CD4-positive, alpha-beta T cell treated with Interleukin-6 at 100 ng/mL for 8 hours (primary cell): ENCODE measurements at regions not wholly inside any gene's neighbourhood (a gene's known extent, or its start where the extent isn't known, plus 50 kb on each side); places are given as distances from the start of the nearest gene placed in this dataset.

Source experiments
- DNase-seq: peaks from one replicate; pipeline ENCODE4 v3.0.0-alpha.2; 2020; ENCODE audit warnings: mixed read lengths, low spot score

DNA sequence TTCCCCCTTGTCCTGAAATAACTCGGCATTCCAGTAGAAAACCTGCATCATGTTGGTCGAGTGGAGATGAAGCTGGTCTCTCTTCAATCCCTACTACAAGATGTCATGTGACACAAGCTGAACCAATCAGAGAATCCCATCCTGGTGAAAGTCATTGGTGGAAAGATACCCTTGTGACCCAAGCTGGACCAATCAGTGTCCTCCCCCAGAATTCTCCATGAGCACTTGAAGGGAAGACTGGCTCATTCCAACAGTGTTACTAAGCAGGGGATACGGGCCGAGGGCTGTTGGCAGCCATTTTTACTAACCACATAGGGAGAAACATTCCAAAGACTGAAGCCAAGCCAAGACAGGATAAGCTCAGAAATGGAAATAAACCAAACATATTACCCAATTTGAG, 298.3 kb downstream of the ICOS start:
- no peak for DNase-seq

DNA sequence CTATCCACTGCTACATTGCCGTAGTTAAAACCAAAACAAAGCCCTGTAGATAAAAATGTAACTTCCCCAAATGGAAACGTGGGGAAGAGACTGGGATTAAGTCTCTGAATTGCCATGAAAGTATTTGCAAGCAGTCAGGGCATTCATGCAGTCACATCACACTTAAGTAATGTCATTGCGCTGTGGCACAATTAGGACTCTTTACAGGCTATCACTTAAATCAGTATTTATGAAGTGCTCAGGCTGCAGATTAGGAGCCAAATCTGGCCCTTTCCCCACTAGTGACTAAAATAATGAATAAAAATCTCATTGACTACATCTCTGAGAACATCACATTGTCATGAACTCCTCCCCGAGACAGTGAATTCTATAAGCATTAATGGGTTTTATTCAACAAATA, 300.9 kb downstream of the ICOS start:
- DNase-seq = no peak

DNA sequence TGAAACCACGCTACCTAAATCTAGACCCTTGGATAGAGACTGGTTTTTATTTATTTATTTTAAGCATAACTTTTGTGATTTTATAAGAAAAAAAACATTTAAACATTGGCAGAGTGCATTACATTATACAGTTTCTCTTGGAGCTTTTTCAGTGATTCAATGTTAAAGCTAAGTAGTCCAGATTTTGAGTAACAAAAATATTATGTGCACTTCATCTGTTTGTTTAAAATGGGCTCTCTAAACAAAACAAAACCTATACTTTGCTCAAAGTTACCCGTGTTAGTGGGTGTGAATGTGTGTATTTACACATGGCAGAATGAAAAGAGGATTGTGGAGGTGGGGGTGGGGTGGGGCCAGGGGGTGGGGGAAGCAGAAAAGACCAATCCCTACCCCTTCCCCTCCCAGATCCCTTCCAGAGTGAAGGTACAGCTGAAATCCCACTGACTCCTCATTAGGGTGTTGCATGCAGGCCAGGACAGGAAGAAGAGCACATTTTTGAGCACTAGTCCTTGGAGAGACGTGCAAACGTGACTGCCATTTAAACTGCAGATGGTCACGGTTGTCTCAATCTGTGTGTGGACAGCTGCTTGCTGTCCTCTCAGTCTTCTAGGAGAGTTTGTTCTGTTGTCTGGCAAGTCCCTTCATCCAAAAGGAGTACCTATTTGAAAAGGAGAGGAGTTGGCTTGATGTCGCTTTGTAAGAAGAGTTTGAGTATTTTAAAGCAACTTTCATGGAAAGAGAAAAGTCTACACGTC, 303.0 kb downstream of the ICOS start:
- no peak for DNase-seq

DNA sequence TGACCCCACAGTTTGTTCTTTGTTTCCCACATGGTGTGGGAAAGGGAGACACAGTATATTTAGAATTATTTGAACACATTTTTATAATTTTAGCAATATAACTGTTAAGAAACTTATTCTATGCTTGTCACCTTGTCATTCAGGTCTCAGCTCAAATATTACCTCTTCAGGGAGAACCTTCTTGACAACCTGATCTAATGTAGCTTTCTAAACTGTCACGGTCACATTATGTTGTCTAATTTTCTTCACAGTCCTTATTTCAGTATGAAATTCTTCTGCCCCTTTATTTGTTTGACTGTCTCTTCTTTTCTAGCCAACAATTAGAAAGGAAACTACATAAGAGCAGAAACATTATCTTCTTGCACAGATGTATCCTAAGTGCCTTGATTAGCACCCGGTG, 304.3 kb upstream of the PARD3B start:
- no peak for DNase-seq

DNA sequence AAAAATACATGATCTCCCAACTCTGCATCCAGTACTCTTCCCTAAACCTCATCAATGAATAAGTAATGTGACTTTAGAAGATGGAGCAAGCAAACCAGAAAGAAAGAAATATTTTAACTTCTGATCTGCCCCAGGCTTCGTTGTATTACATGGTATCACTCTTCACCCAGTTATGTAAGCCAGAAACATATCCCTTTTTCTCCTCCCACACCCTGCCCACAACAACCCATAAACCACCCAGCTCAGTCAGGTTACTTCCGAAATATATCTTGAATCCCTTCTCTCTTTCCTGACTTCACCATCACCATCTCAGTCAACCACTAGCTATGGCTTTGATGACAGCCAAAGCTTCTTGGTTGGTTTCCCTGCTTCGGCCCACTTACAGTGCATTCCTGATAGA, 295.8 kb upstream of the PARD3B start:
- no peak for DNase-seq

DNA sequence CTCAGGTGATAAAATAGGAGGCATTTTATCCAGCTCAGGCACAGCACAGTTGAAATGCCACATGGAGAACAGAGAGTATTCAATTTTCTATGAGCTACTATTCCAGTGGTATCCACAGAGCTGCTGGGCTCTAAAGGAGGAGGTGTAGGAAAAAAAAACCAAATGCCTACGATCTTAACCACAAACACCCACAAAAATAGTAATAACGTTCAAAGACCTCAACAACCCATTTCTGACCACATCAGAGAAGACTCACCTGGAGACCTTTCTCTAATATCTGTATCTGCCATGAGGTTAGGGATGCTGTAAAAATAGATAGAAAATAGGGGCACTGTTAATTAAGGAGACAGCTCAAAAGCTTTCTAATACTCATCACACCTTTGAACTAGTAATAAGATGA, 294.6 kb upstream of the PARD3B start:
- DNase-seq = no peak

DNA sequence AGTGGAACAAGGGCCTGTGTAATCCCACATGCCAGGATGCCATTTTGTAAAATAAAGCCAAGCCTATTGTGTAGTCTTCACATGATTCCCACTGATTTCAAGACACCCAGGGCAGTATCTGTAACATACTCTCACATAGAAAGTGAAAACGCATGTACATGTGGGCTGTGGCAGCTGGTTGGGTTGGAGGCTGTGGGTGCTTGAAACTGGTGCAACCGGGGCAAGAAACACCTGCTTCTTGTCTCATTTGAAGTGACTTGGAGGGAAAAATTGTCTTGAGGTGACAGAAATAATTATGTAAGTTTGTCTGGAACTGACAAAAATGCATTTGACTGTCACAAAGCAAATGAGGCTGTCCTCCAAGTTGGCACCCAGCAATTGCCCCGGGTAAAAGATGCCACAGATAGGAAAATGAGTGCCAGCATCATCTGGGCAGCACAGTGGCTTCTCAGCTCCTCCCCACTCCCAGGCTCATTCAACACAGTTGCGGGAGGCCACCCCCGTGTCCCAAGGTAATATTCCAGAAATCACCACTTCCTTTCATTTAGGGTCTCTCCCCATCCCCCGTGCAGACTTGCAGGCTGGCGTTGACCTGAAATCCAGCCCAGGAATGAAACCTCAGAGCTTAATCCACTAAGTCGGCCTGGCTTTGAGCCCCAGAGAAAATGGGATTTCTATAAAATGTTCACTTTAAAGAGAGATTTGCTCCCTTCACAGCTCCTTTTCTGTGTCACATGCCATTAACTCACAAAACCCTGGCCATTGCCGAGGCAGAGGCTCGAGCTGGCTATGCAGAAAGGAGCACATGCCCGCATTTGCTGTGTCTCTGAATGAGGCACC, 293.9 kb upstream of the PARD3B start:
- DNase-seq = no peak

DNA sequence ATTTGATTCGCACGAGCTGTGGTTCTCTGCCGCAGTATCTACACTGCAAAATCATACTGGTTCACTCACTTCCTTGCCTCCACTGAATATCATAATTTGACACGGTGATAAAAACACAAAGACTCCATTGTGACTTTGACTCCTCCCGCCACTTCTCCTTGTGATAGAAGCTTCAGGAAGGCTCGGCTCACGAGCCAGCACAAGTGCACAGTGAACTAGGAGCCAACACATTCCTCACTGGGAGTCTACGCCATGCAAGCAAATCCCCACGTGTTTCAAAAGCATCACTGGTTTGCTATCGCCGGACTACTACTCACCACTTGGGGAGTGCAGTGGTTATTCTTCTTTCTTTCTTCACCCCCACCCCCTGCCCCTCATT, 293.3 kb upstream of the PARD3B start:
- DNase-seq = no peak

DNA sequence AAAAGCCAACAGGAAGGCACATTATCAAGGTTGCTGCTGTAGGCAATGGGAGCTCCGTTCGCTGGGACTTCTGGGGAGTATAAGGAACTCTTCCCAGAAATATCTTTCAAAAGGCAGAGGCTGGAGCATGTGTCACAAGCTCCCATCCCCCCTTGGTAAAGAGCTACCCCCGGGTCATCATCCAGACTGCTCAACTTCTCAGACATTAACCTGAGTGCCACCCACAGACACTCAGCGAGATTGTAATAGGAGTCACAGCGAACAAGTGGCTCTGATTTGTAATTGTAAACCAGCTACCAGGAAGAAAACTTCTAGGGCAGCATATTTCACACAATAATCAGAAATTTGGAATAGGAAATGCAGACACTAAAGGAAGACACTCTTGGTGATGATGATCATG, 290.2 kb upstream of the PARD3B start:
- no peak for DNase-seq

DNA sequence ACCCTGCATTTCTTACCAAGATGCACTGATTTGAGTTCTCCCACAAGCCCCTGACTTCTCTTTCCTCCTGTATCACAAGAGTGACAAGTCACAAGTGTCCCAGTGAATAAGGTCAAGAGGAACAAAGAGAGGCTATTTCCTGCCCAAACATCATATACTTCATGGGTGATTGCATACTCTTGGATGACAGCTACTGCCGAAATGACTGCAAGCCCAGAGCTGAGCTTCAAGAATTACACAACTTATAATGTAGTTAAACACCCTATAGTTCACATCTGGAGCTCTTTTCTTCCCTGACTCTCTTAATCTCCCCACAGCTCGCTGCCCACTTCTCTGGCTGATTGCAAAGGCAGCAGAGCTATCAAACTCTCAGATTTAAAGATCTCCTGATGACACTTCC, 289.7 kb upstream of the PARD3B start:
- DNase-seq = no peak

DNA sequence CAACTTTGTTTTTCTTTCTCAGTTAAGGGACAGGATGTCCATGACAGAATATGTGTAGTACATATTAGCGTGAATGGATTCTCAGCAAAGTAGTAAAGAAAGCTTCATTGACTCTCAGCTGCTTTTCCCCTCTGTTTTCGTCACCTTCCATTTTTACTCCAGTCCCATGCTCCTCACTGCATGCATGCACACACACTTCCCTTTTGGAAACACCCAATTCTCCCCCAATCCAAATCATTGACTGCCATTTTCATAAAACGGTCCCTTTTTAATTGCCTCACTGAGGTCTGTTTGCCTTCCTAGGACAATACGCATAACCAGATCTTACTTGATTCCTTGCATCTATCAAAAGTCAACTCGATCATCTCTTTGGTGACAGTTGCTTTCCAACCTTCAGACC, 287.5 kb upstream of the PARD3B start:
- DNase-seq = no peak

DNA sequence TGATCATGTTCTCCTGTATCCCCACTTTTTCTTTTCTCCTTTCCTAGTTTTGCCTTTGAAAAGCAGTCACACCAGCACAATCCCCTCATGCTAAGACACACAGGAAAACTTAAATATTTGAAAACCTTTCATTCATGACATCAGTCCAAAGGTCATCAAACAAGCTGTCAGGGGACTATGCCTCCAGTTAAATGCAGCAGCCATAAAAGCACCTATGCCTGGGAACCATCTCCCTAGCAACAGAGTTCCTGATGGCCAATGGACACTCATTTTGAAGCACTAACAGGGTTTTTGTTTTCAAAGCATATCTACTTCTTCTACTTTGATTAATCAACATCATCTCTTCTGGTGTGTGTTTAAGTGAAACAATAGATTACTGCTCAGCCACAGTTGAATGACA, 286.4 kb upstream of the PARD3B start:
- no peak for DNase-seq

DNA sequence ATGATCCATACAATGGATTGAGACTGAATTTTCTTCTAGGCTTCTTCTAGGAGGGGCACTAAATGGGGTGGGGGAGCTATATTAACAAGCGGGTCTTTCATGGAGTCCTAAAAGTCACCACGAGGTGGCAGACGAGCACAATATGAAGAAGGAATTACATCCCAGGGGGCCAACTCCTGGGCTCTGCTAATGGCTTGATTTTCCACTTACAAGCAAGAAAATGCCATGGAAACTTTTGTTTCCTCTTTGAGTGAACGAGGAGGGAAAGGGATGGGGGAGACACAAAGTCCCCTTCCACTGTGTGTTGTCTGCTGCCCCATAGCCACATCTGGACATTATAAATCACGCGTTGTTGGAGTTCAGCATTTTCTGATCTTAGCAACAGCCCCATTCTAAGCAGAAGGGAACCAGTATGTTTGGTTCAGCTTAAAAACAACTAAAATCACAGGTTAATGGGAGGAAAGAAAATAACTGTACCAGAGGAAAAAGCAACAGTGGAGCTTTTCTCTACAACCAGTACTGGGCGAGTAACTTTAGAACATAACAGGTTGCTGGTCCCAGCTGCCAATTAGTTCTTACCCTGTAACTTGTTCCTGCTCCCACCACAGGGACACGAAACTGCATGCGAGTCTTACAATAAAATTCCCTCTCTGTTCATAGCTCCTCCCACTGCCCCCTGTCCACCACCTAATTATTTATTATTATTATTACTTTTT, 285.0 kb upstream of the PARD3B start:
- DNase-seq = peak; percentile 3

DNA sequence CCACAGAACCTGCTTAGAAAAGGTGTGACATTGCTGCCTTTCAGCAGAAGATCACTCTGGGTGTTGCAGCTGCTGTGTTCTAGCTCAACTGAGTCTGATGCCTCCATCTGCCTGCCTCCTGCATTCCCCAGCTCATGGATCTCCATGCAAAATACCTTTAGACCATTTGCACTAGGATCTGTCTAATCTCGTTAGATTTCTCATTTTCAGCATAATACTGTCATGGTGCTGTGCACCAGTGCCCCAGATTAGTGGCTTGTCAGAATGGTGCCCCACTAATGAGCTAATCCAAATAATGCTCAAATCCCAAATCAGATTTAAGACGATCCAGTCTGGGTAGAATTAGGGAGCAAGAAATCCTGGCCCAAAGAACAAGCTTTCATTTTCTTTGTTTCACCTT, 284.4 kb upstream of the PARD3B start:
- no peak for DNase-seq

DNA sequence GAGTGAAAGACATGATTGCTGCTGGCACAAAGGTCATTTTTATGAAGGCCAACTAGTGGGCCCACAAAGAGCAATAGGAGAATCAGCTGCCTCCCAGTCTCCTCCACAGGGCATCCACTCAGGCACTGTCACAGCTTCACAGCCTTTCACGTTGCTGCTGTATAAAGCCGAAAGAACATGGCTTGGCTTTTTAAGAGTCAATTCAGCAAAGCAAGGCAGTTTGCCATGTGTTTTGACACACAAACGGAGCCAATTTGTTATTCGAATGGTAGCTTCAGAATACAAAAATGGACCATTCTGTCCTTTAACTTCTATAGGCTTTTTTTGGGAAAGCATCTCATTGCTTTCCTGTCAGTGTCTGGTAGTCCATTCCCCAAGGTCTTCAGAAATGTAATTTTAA, 283.4 kb upstream of the PARD3B start:
- DNase-seq = no peak

DNA sequence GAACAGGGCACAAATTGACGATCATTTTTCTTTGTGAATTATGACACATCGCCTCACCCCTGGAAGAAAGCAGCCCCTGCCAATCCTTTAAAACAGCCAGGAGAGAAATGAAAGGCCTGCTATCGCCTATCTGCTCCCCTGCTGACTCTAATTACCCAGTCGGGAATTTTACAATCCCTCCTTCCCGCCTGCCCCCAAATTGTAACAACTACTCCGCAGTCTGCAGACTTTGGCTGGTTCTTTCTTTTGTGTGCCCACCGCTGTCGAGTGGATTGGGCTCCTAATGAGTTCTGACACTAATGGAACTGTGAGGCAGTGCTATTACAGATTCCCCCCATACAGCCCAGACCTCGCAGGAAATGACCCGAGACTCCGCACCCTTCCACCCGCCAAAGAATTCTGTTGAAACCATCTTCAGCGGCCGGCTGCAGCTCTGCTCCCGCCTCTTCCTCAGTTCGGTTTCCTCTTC, 281.2 kb upstream of the PARD3B start:
- DNase-seq = no peak

DNA sequence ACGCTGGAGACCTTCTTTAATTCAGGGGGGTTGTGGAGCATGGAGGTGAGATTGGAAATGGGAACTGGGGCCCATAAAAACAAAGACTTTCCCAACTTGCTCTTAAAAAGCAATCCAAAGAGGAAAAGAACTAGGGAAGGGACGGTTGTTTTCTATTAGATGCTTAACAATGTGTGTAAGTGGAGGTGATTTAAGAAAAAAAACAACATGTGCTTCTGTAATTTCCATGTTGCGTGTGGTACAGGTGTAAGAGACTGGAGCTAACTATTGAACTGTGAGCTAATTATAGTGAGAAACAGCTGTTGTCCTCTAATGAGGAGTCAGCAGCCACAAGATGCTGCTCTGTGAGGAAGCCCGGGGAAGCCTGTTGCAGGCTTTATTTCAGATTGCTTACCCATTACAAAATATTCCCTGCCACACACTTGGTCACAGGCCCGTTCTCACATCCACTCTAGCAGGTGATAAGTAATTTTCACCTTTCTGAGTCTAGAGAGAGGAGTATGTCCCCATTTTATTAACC, 280.6 kb upstream of the PARD3B start:
- DNase-seq = no peak

DNA sequence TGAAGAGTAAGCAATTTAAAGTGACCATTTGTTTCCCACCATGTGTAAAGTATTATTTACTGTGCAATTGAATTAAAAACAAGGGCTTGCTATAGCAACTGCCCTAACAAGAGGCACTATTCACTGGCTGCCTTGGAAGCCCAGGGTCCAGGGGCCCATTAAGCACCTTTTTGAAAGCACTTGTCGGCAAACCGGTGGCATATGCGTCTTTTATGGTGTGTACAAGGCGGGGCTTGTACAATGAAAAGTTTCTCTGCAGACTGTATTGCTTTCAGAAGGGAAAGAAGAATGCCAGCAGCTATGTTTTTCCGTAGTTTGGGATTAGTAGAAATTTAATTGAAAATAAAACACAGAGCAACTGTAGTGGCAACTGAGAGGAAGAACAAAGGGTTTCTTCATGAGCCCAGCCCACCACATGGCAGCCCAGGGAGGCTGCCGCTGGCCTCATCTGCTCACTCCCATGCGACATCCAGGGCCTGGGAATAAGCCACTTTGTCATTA, 279.5 kb upstream of the PARD3B start:
- DNase-seq = no peak

DNA sequence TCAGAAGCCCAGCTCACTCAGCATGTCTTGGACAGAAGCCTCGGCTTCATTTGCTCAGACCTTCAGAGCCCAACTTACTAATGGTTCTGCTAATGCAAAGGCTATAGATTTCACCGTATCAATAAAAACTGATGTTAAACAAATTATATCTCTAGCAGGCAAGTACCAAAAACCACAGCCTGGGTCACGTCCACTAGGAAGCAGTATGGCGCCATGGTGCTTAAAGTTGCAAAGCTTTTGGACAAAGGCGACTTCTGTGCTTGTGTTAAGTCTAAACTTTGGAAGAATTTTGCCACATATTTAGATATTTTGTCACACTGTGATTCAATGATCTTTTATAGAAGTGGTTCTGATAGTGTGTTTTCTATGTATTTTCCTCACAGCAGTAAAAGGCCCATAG, 276.8 kb upstream of the PARD3B start:
- no peak for DNase-seq

DNA sequence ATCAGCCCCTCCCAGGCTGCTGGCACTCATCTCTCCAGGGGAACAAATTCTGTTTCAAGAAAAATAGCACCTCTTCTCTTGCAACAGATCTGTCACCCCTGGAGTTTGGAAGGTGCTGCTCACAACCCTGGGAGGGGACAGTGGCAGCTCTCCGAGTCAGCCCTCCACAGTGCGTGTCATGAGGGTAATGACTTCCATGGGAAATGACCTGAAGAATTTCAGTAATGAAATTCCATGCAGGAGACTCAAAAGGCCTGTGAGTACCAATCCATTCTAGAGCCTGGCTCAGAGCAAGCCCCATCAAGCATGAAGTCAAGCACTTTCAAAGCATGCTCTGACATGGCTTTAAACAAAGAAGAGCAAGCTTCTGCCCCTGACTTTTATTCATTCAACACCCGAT, 276.3 kb upstream of the PARD3B start:
- DNase-seq = no peak

DNA sequence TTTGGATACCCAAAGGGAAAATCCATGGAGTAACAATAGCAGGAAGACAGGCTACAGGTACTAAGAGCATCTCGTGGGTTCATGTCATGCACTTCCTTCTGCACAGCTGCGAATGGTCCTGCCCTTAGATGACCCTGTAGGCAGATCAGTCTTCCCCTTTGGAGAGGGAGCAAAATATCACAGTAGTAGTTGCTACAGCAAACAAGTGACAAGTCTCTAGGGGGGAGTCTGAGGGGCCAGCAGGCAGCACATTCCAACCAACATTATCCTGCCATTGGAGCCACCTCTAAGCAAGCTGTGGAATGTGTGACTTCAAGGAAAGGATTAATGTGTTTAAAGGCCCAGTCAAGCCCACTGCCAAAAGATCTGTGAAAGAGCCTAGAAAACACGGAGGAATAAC, 273.2 kb upstream of the PARD3B start:
- no peak for DNase-seq

DNA sequence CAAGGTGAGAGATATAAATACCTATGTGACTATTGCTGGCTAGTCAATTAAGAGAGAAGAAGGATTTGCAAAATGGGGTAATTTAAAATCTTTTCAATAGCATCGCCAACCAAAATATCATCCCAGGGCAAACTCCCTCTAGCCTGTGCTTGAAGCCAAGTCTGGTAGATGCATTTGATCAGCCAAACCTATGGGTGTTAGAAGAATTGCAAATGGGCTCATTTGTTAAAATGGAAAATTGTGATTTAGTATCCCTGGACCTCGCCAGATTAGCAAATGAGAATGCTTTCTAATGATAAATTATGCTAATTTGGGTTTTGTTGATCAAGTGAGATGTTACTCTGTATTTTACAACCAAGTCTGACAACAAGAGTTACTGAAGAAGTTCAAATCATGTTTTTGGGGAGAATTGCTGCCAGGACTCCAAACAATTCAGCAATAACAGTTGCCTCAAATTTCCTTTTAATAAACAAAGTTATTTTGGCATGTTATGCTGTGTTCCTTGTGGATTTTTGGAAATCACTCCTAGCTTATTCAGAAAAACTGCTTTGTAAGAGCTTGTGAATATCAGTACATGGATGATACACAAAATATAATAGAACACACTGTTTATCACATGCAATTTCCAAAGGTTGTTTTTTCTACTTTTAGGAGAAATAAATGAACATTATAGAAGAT, 272.5 kb upstream of the PARD3B start:
- no peak for DNase-seq
